SJCRH30 (cell line): ENCODE measurements at regions not wholly inside any gene's neighbourhood (a gene's known extent, or its start where the extent isn't known, plus 50 kb on each side); places are given as distances from the start of the nearest gene placed in this dataset.

ENCODE experiments used
- DNase-seq, 2 experiments: peaks; one replicate each; pipeline ENCODE4 v3.0.0-alpha.2; 2015 to 2020
- H3K27ac ChIP-seq: fragments of 250-450 bp; sonication (Bioruptor Pico); 2 replicates; pipeline ENCODE4 v1.5.1; 2020; ENCODE audit warnings: mild to moderate bottlenecking, moderate library complexity
- H3K27me3 ChIP-seq: fragments of 250-450 bp; sonication (Bioruptor Pico); 2 replicates; pipeline ENCODE4 v1.5.1; 2020; ENCODE audit warnings: mild to moderate bottlenecking, moderate library complexity
- H3K36me3 ChIP-seq: fragments of 250-450 bp; sonication (Bioruptor Pico); 2 replicates; pipeline ENCODE4 v1.5.1; 2020; ENCODE audit warnings: mild to moderate bottlenecking, moderate library complexity
- H3K4me1 ChIP-seq: fragments of 250-450 bp; sonication (Bioruptor Pico); 2 replicates; pipeline ENCODE4 v1.5.1; 2020; ENCODE audit warnings: mild to moderate bottlenecking, moderate library complexity
- H3K4me3 ChIP-seq: fragments of 250-450 bp; sonication (Bioruptor Pico); 2 replicates; pipeline ENCODE4 v1.5.1; 2020; ENCODE audit warnings: mild to moderate bottlenecking, moderate library complexity
- H3K9me3 ChIP-seq: fragments of 250-450 bp; sonication (Bioruptor Pico); replicated peaks from 2 replicates; pipeline ENCODE4 v1.5.1; 2020; ENCODE audit warnings: mild to moderate bottlenecking, moderate library complexity

GRCh38 chr9:12604164-12604821 lies 88.9 kb upstream of the TYRP1 start:
- Histone ChIP-seq H3K27me3 (no peaks in the 10 kb centered on the region), H3K4me1 (0 out of 2 replicates have a peak, but pooled peaks cover 4% of the 10 kb centered on the region), H3K36me3 (no peaks in the 10 kb centered on the region), H3K9me3 (no peaks in the 10 kb centered on the region), H3K27ac (no peak overlapping the region), H3K4me3 (no peak overlapping the region)
- peak; percentile 2 to 4 for DNase-seq

- Histone ChIP-seq H3K27ac (no peak overlapping the region), H3K27me3 (no peaks in the 10 kb centered on the region), H3K9me3 (no peaks in the 10 kb centered on the region), H3K36me3 (no peaks in the 10 kb centered on the region), H3K4me1 (no peaks in the 10 kb centered on the region), H3K4me3 (no peak overlapping the region)
- DNase-seq, result no peak
Measured at GRCh38 chr9:12612211-12612770, 80.9 kb upstream of the TYRP1 start.

DNA sequence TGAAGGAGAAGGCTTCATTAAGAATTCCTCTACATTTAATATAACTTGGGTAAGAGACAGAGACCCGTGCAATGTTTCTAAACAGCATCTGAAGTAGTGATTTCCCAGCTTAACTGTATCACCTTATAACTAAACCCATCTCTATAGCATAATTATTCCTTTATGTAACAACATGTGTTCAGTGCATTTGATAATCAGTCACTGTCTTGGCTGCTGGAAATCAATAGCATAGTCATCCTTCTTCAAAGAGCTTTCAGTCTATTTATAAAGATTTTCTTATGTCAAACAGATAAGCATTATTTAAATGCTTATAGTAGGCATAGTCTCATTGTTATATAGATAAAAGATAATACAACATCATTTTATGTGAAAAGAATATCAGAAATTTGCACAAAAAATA lies 80.1 kb upstream of the TYRP1 start:
- Histone ChIP-seq H3K27me3 (no peaks in the 10 kb centered on the region), H3K36me3 (no peaks in the 10 kb centered on the region), H3K9me3 (no peaks in the 10 kb centered on the region), H3K4me3 (no peak overlapping the region), H3K4me1 (no peaks in the 10 kb centered on the region), H3K27ac (no peak overlapping the region)
- DNase-seq, result no peak

- H3K27me3 ChIP-seq, result no peaks in the 10 kb centered on the region
- no peaks in the 10 kb centered on the region for H3K9me3 ChIP-seq
- DNase-seq, result no peak
- no peak overlapping the region for H3K4me3 ChIP-seq
- H3K27ac ChIP-seq, result no peak overlapping the region
- no peaks in the 10 kb centered on the region for H3K36me3 ChIP-seq
- H3K4me1 ChIP-seq, result no peaks in the 10 kb centered on the region
Measured at GRCh38 chr9:12614488-12614887, 78.7 kb upstream of the TYRP1 start.

- Histone ChIP-seq H3K4me1 (no peaks in the 10 kb centered on the region), H3K27me3 (no peaks in the 10 kb centered on the region), H3K4me3 (no peak overlapping the region), H3K9me3 (no peaks in the 10 kb centered on the region), H3K27ac (no peak overlapping the region), H3K36me3 (no peaks in the 10 kb centered on the region)
- DNase-seq, result no peak
Measured at GRCh38 chr9:12618956-12619355, 74.2 kb upstream of the TYRP1 start.

DNA sequence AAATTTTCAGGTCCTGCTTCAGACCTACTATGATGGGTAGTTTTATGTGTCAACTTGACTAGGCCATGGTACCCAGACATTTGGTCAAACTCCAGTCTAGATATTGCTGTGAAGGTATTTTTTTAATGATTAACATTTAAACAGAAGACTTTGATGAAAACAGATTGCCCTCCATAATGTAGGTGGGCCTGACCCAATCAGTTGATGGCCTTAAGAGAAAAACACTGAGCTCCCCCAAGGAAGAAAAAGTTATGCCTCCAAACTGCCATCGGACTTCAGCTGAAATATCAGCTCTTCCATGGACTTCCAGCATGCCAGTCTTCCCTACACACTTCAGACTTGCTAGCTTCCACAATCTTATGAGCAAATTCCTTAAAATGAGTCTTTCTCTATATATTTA lies 67.3 kb upstream of the TYRP1 start:
- Histone ChIP-seq H3K27me3 (no peaks in the 10 kb centered on the region), H3K4me3 (no peak overlapping the region), H3K27ac (no peak overlapping the region), H3K36me3 (no peaks in the 10 kb centered on the region), H3K9me3 (no peaks in the 10 kb centered on the region), H3K4me1 (no peaks in the 10 kb centered on the region)
- DNase-seq, result no peak

DNA sequence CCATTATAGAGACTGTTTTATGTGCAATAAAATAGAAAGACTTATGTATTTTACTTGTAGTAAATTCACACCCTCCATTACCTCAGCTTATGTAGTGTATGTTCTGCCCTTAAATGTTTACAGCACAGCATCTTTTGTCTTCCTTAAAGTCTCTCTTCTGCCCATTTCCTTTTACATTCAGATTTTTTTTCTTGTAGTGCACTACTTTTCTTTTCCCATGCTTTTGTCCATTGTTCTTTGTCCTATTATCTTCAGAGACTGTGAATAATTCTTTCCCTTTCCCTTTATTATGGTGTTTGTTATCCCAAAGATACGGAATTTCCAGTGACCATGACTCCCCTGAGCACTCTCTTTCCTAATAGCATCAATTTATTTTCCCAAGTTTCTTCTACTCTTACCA lies 66.1 kb upstream of the TYRP1 start:
- DNase-seq, result no peak
- Histone ChIP-seq H3K4me1 (no peaks in the 10 kb centered on the region), H3K36me3 (no peaks in the 10 kb centered on the region), H3K4me3 (no peak overlapping the region), H3K27ac (no peak overlapping the region), H3K27me3 (no peaks in the 10 kb centered on the region), H3K9me3 (no peaks in the 10 kb centered on the region)

- Histone ChIP-seq H3K4me3 (no peak overlapping the region), H3K27ac (no peak overlapping the region)
Measured at GRCh38 chr9:12628546-12628945, 64.6 kb upstream of the TYRP1 start.

DNA sequence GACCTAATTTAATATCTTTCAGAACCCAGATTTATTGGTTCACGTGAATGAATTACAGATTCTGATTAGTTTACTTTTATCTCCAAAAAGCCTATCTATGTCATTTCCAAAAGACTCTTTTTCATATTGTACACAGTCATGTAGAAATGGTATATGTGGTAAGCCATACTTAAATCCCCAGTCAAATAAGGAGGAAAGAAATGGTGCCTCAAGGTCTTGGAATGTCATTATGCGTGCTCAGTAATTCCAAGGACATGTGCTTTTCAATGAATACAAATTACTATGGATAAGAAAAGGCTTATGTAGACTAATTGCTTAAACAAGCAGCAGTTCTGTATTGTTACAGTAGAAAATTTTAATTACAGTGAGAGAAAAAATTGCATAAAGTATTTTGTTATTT lies 64.1 kb upstream of the TYRP1 start:
- H3K9me3 ChIP-seq, result no peaks in the 10 kb centered on the region
- H3K36me3 ChIP-seq, result no peaks in the 10 kb centered on the region
- DNase-seq, result no peak
- no peak overlapping the region for H3K4me3 ChIP-seq
- H3K27ac ChIP-seq, result no peak overlapping the region
- no peaks in the 10 kb centered on the region for H3K27me3 ChIP-seq
- H3K4me1 ChIP-seq, result no peaks in the 10 kb centered on the region

More at GRCh38 chr9:12628546-12628945, 64.6 kb upstream of the TYRP1 start:
- no peaks in the 10 kb centered on the region for H3K4me1 ChIP-seq
- no peaks in the 10 kb centered on the region for H3K9me3 ChIP-seq
- H3K27me3 ChIP-seq, result no peaks in the 10 kb centered on the region
- no peaks in the 10 kb centered on the region for H3K36me3 ChIP-seq
- no peak for DNase-seq

DNA sequence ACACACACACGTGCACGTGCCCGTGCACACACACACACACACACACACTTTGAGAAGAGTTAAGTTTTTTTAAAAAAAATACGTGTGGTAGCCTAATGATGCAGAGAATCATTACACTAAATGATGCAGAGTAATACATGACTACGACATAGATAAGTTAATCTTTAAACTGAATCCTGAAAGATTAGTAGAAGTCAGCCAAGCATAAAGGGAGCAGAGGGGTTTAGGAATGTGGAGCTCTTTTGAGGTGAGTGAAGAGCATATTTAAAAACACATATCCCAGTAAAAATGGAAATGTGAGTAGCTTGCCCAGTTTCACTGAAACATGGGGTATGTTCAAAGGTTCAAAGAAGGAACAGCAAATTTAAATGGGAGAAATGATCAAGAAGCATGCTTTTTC lies 61.3 kb upstream of the TYRP1 start:
- H3K9me3 ChIP-seq, result no peaks in the 10 kb centered on the region
- no peaks in the 10 kb centered on the region for H3K4me1 ChIP-seq
- H3K4me3 ChIP-seq, result no peak overlapping the region
- no peak for DNase-seq
- H3K27me3 ChIP-seq, result no peaks in the 10 kb centered on the region
- no peak overlapping the region for H3K27ac ChIP-seq
- H3K36me3 ChIP-seq, result no peaks in the 10 kb centered on the region

GRCh38 chr9:12633016-12633765 lies 60.0 kb upstream of the TYRP1 start:
- no peaks in the 10 kb centered on the region for H3K27me3 ChIP-seq
- no peaks in the 10 kb centered on the region for H3K4me1 ChIP-seq
- no peaks in the 10 kb centered on the region for H3K9me3 ChIP-seq
- H3K27ac ChIP-seq, result no peak overlapping the region
- H3K36me3 ChIP-seq, result no peaks in the 10 kb centered on the region
- no peak overlapping the region for H3K4me3 ChIP-seq
- DNase-seq, result no peak

DNA sequence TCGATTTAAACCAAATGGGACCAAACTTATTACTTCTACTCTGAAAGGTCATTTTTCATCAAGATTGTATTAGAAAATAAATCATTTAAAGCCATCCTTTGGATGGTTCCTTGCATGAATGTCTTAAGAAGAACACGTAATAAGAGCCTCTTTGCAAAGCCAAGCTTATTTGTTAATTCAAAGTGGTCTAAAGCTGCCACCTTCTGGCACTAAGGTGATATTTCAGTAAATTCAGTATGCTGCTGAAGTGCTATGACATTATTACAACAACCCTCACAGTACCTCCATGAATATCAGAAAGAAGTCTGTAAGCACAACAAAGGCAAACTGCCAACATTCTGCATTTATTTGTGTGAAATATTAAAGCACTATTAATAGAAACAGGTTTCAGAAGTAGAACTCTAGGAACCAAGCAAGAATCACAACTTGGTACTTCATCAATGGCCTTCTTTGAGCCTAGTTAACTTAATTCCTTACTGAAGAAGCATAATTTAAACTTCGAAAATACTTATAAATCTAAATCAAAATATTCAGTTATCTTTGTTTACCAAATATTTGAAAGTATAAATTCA lies 53.1 kb upstream of the TYRP1 start:
- Histone ChIP-seq H3K27me3 (no peaks in the 10 kb centered on the region), H3K27ac (no peak overlapping the region), H3K4me3 (no peak overlapping the region), H3K4me1 (no peaks in the 10 kb centered on the region), H3K36me3 (no peaks in the 10 kb centered on the region), H3K9me3 (no peaks in the 10 kb centered on the region)
- peak in 1 of 2 experiments; percentile 53 for DNase-seq

GRCh38 chr9:12640866-12641636 lies 52.1 kb upstream of the TYRP1 start:
- DNase-seq, result no peak
- Histone ChIP-seq H3K36me3 (no peaks in the 10 kb centered on the region), H3K27ac (no peak overlapping the region), H3K4me1 (no peaks in the 10 kb centered on the region), H3K4me3 (no peak overlapping the region), H3K27me3 (no peaks in the 10 kb centered on the region), H3K9me3 (no peaks in the 10 kb centered on the region)
